A549 (cell line): ENCODE measurements at regions not wholly inside any gene's neighbourhood (a gene's known extent, or its start where the extent isn't known, plus 50 kb on each side); places are given as distances from the start of the nearest gene placed in this dataset.

Experiments
- ATAC-seq, 2 experiments: fragments of 200-7000 bp in 1 of 2; fragments of >200 bp in 1 of 2; cut with Nextera tagmentation in 1 of 2; cut with Tn5 transposase in 1 of 2; 3 replicates each; pipeline versions ENCODE4 v1.8.0 to v1.9.1; 2018 to 2020; ENCODE audit warnings: mild to moderate bottlenecking in 1 of 2, moderate library complexity in 1 of 2
- CTCF ChIA-PET: fragments of 300-600 bp; sonication (Branson Sonifier 250); formaldehyde crosslinking; extraction: SDS; loops from one replicate; lab custom pipeline; 2021; ENCODE audit warnings: antibody characterized with exemption, inconsistent platforms; lab: Yijun Ruan, JAX
- POLR2A ChIA-PET: fragments of 350-600 bp; formaldehyde crosslinking; extraction: SDS; loops from one replicate; lab custom pipeline; 2021; ENCODE audit warnings: antibody characterized with exemption, inconsistent platforms; lab: Yijun Ruan, JAX
- DNase-seq, 2 experiments: peaks; one replicate each; pipeline versions ENCODE4 v3.0.0 to v3.0.0-alpha.2; 2011 to 2016; ENCODE audit warnings: low read depth in 1 of 2, low spot score in 1 of 2
- FAIRE-seq: peaks from 2 replicates; lab custom pipeline; 2011; peaks lifted over from hg19 to GRCh38; lab: Jason Lieb, UNC
- H3K27ac ChIP-seq, 2 experiments: fragments of >200 bp; sonication (Bioruptor Twin); formaldehyde crosslinking; 3 replicates each; pipeline ENCODE4 v1.5.1; 2016 to 2017
- H3K4me1 ChIP-seq: fragments of >200 bp; sonication (Bioruptor Twin); formaldehyde crosslinking; 3 replicates; pipeline ENCODE4 v1.6.1; 2016
- H3K4me2 ChIP-seq: fragments of >200 bp; sonication (Bioruptor Twin); formaldehyde crosslinking; 3 replicates; pipeline ENCODE4 v1.6.1; 2016
- H3K4me3 ChIP-seq: fragments of >200 bp; sonication (Bioruptor Twin); formaldehyde crosslinking; 3 replicates; pipeline ENCODE4 v1.5.1; 2016
- H3K9me3 ChIP-seq: fragments of >200 bp; sonication (Bioruptor Twin); formaldehyde crosslinking; 3 replicates; pipeline ENCODE4 v1.6.1; 2016
- BHLHE40 ChIP-seq: IDR thresholded peaks from 2 replicates; pipeline ENCODE4 v1.6.1; 2012; ENCODE audit warnings: low read depth, low read length, inconsistent platforms
- CHD2 ChIP-seq: fragments of 150-350 bp; IDR thresholded peaks from 2 replicates; pipeline ENCODE4 v1.6.1; 2014; ENCODE audit warnings: low read length; ENCODE audit not compliant: partially characterized antibody
- CTCF ChIP-seq: fragments of >200 bp; sonication (Bioruptor Twin); formaldehyde crosslinking; IDR thresholded peaks from 3 replicates; pipeline ENCODE4 v1.5.1; 2016
- ELK1 ChIP-seq: fragments of 150-350 bp; IDR thresholded peaks from 2 replicates; pipeline ENCODE4 v1.6.1; 2014; ENCODE audit warnings: low read depth, mild to moderate bottlenecking, low read length
- ESRRA ChIP-seq: fragments of 150-350 bp; IDR thresholded peaks from 2 replicates; pipeline ENCODE4 v1.6.1; 2014; ENCODE audit warnings: mild to moderate bottlenecking, low read length, borderline replicate concordance
- FOSL2 ChIP-seq, 2 experiments: fragments of 450-650 bp in 1 of 2; fragments of >200 bp in 1 of 2; sonication (Bioruptor Twin) in 1 of 2; formaldehyde crosslinking; IDR thresholded peaks; 2 replicates each; pipeline versions ENCODE4 v1.5.0 to v1.6.1; 2016 to 2020; ENCODE audit warnings: mild to moderate bottlenecking in 1 of 2, moderate library complexity in 1 of 2
- GATA3 ChIP-seq: IDR thresholded peaks from 2 replicates; pipeline ENCODE4 v1.6.1; 2012; ENCODE audit warnings: borderline replicate concordance
- HOXB13 ChIP-seq: fragments of 250-450 bp; sonication (Bioruptor Pico); IDR thresholded peaks from 2 replicates; pipeline ENCODE4 v1.5.0; 2020; ENCODE audit warnings: low read depth, mild to moderate bottlenecking, moderate library complexity
- JUN ChIP-seq, 2 experiments: fragments of >200 bp; sonication (Bioruptor Twin); formaldehyde crosslinking; IDR thresholded peaks; 2 replicates in 1 of 2; 3 replicates in 1 of 2; pipeline ENCODE4 v1.6.1; 2016 to 2017
- JUNB ChIP-seq: fragments of >200 bp; sonication (Bioruptor Twin); formaldehyde crosslinking; IDR thresholded peaks from 2 replicates; pipeline ENCODE4 v1.6.1; 2016
- KDM5A ChIP-seq: fragments of 200-600 bp; sonication (generic); IDR thresholded peaks from 2 replicates; pipeline ENCODE4 v1.6.1; 2016; ENCODE audit warnings: antibody characterized with exemption, mild to moderate bottlenecking
- MAZ ChIP-seq: fragments of 150-350 bp; IDR thresholded peaks from 2 replicates; pipeline ENCODE4 v1.6.1; 2014; ENCODE audit warnings: antibody characterized with exemption, low read depth, low read length, borderline replicate concordance
- NPAS2 ChIP-seq: fragments of 250-450 bp; sonication (Bioruptor Pico); IDR thresholded peaks from 2 replicates; pipeline ENCODE4 v1.8.0; 2022; ENCODE audit warnings: mild to moderate bottlenecking, moderate library complexity, borderline replicate concordance
- PBX3 ChIP-seq: IDR thresholded peaks from 2 replicates; pipeline ENCODE4 v1.6.1; 2012
- PHF8 ChIP-seq: fragments of 200-600 bp; sonication (generic); IDR thresholded peaks from 2 replicates; pipeline ENCODE4 v1.6.1; 2016; ENCODE audit warnings: low read depth, mild to moderate bottlenecking, antibody characterized with exemption, moderate library complexity, borderline replicate concordance
- RFX5 ChIP-seq: fragments of 450-650 bp; IDR thresholded peaks from 2 replicates; pipeline ENCODE4 v1.7.1; 2014; ENCODE audit warnings: antibody characterized with exemption, mild to moderate bottlenecking, moderate library complexity
- SMC3 ChIP-seq: fragments of >200 bp; sonication (Bioruptor Twin); formaldehyde crosslinking; IDR thresholded peaks from 3 replicates; pipeline ENCODE4 v1.6.1; 2018; ENCODE audit warnings: inconsistent platforms
- TP53 ChIP-seq: fragments of 250-450 bp; sonication (Bioruptor Pico); IDR thresholded peaks from 2 replicates; pipeline ENCODE4 v1.5.0; 2021; ENCODE audit warnings: mild to moderate bottlenecking, moderate library complexity
- ZC3H11A ChIP-seq: fragments of 450-650 bp; IDR thresholded peaks from 2 replicates; pipeline ENCODE4 v1.6.1; 2014; ENCODE audit warnings: antibody characterized with exemption, mild to moderate bottlenecking
- ZNF302 ChIP-seq: fragments of 250-450 bp; sonication (Bioruptor Pico); IDR thresholded peaks from 2 replicates; pipeline ENCODE4 v1.9.0; 2021; ENCODE audit warnings: inconsistent platforms, mild to moderate bottlenecking, moderate library complexity
- ZSCAN20 ChIP-seq: fragments of 250-450 bp; sonication (Bioruptor Pico); IDR thresholded peaks from 2 replicates; pipeline ENCODE4 v1.8.0; 2022; ENCODE audit warnings: mild to moderate bottlenecking, moderate library complexity
- WGBS: methylation state at CpG from one replicate; pipeline ENCODE4 v1.1.6; 2017; ENCODE audit errors: missing lambda C conversion rate; 5-methylcytosine and 5-hydroxymethylcytosine counted together
- TF ChIP-seq, protein P1 (sequence below): IDR thresholded peaks from 2 replicates; pipeline ENCODE4 v1.6.1; 2012; ENCODE audit warnings: low read depth, borderline replicate concordance
- TF ChIP-seq, protein P2 (sequence below): IDR thresholded peaks from 2 replicates; pipeline ENCODE4 v1.6.1; 2012
- TF ChIP-seq, protein P3 (sequence below): fragments of 450-650 bp; IDR thresholded peaks from 2 replicates; pipeline ENCODE4 v1.6.1; 2014; ENCODE audit warnings: antibody characterized with exemption
- TF ChIP-seq, protein P4 (sequence below): fragments of 250-450 bp; sonication (Bioruptor Pico); IDR thresholded peaks from 2 replicates; pipeline ENCODE4 v1.5.0; 2020; ENCODE audit warnings: low read depth, mild to moderate bottlenecking, moderate library complexity

DNA sequence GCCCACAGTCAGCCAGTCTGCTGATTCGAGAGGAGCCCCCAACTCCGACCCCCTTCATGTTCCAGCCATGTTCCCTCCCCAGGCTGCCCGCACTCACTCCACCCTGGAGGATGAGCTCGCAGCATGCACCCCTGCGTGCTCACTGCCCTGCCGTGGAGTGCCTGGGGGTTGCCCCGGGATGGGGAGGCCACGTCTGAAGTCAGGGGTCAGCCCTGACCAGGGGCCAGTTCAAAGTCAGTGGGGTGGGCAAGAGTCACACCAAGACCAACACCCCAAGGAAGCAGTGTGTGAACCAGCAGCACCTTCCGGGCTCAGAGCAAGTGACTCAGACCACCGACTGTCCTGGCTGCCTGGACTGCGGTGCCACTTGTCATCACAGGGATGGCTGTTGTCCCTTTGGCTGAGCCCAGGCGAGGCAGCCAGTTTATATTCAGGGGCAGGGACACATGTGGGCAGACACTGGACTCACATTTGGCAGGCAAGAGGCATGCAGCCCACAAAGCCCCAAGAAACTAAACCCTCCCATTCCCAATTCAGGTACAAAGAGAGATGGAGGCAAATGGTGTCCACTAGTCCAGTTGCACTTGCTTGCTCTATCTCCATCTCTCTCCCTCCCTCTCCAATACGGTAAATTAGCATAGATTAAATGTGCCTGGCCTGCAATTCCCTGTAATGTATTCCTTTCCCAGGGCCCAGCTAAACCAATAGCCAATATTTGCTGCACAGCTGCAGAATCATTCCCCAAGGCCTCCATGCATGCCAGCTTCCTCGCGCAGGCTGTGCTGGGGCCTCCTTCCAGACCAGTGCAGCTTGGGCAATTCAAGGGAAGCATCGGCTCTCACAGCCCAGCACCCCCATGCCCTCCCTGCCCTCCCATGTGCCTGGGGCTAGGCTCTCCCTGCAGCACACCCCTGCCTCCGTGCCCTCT is 135.7 kb upstream of the IQSEC1 start:
- ATAC-seq, result no peak
- FAIRE-seq, result no peak
- POLR2A ChIA-PET, result no interaction called here
- CTCF ChIA-PET, result interaction anchor here (0.8 to 1.0 kb wide), 3 partner anchors 14 to 22 kb away, joined by 3 read pairs; no protein-coding TSS in a partner anchor
- H3K9me3 ChIP-seq, result no peaks in the 10 kb centered on the region
- H3K4me3 ChIP-seq, result no peak overlapping the region
- no peak for TF ChIP-seq MAZ
- no peak for TF ChIP-seq NPAS2 (CRISPR knock-in tag)
- no peak for TF ChIP-seq HOXB13 (CRISPR knock-in tag)
- TF ChIP-seq ZSCAN20 (CRISPR knock-in tag), result no peak
- TF ChIP-seq PBX3, result no peak
- TF ChIP-seq, protein P1, sequence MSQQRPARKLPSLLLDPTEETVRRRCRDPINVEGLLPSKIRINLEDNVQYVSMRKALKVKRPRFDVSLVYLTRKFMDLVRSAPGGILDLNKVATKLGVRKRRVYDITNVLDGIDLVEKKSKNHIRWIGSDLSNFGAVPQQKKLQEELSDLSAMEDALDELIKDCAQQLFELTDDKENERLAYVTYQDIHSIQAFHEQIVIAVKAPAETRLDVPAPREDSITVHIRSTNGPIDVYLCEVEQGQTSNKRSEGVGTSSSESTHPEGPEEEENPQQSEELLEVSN, result no peak
- TF ChIP-seq, protein P2, sequence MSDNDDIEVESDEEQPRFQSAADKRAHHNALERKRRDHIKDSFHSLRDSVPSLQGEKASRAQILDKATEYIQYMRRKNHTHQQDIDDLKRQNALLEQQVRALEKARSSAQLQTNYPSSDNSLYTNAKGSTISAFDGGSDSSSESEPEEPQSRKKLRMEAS, result no peak
- TF ChIP-seq BHLHE40, result no peak
- TF ChIP-seq TP53 (CRISPR knock-in tag), result no peak
- TF ChIP-seq PHF8, result no peak
- TF ChIP-seq JUN (IDR thresholded peaks at IDR 0.05), result no peak
- no peak for TF ChIP-seq ZC3H11A
- no peak for TF ChIP-seq ESRRA
- TF ChIP-seq, protein P3, sequence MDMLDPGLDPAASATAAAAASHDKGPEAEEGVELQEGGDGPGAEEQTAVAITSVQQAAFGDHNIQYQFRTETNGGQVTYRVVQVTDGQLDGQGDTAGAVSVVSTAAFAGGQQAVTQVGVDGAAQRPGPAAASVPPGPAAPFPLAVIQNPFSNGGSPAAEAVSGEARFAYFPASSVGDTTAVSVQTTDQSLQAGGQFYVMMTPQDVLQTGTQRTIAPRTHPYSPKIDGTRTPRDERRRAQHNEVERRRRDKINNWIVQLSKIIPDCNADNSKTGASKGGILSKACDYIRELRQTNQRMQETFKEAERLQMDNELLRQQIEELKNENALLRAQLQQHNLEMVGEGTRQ, result no peak
- TF ChIP-seq, all 56 proteins: peak for 0
- no peak for DNase-seq
- no peak overlapping the region for H3K4me2 ChIP-seq
- no peaks in the 10 kb centered on the region for H3K4me1 ChIP-seq
- no peak overlapping the region for H3K27ac ChIP-seq
- WGBS, result 73% methylated on average over 16 of the region's 17 CpGs

DNA sequence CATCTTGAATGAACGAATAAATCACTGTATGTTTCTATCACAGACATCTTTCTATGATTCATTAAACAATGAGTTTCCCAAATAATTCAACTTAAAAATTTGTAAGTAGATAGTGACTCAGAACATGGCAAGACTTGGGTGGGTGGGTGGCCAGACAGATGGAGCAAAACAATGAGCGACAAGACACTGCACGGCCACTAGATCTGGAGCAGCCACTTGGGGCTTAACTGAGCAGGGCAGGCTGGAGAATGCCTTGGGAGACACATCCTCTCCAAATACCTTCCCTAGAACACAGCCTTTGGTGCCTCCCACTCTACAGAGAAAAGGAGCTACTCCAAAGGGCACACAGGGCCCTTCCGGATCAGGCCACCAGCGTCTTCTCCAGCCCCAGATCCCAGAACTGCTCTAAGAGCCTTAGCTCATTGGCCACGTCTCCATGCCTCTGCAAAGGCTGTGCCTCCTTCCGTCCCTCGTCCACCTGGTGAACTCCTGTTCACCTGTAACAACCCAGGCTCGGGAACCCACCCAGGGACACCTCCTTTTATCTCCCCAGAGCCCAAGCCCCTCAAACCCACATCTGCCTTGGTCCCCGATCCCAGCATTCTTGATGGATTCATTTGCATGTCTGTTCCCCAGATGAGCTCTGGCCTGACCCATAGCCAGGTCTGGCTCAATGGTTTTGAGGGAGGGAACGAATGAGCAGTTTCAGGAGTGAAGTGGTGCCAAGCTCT is 134.9 kb upstream of the IQSEC1 start:
- POLR2A ChIA-PET, result no interaction called here
- FAIRE-seq (no peak), DNase-seq (no peak), ATAC-seq (no peak)
- CTCF ChIA-PET, result interaction anchor here (0.9 to 2.1 kb wide), 3 partner anchors 15 to 116 kb away, joined by 3 to 7 read pairs (median 3); no protein-coding TSS in a partner anchor
- Histone ChIP-seq H3K4me1 (no peaks in the 10 kb centered on the region), H3K9me3 (no peaks in the 10 kb centered on the region), H3K4me2 (no peak overlapping the region), H3K27ac (no peak overlapping the region), H3K4me3 (no peak overlapping the region)
- WGBS, result 73% methylated on average over 11 of the region's 11 CpGs
- TF ChIP-seq JUNB (no peak), ZNF302 (CRISPR knock-in tag) (no peak), CHD2 (no peak), CTCF (no peak), ELK1 (no peak), RFX5 (no peak), FOSL2 (IDR thresholded peaks at IDR 0.05) (no peak), FOSL2 (CRISPR knock-in tag; IDR thresholded peaks at IDR 0.05) (no peak), GATA3 (no peak), JUN (IDR thresholded peaks at IDR 0.05) (no peak), KDM5A (no peak), SMC3 (no peak)
- TF ChIP-seq, protein P4, sequence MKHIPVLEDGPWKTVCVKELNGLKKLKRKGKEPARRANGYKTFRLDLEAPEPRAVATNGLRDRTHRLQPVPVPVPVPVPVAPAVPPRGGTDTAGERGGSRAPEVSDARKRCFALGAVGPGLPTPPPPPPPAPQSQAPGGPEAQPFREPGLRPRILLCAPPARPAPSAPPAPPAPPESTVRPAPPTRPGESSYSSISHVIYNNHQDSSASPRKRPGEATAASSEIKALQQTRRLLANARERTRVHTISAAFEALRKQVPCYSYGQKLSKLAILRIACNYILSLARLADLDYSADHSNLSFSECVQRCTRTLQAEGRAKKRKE (CRISPR knock-in tag), result no peak
